ENCODE measurements at regions not wholly inside any gene's neighbourhood (a gene's known extent, or its start where the extent isn't known, plus 50 kb on each side); places are given as distances from the start of the nearest gene placed in this dataset.

- TF ChIP-seq CTCF (conservative IDR thresholded peaks at IDR 0.05; ENCODE audit: low read depth, low read length) (no peak; the same call in 1 of the 2 replicates), EZH2phosphoT487 (IDR thresholded peaks at IDR 0.05; ENCODE audit: borderline replicate concordance, low read length) (no peak)
These were observed 108.2 kb downstream of the FOXD2 start for GRCh38 chr1:47545912-47546483.
